A673 (cell line): ENCODE measurements at regions not wholly inside any gene's neighbourhood (a gene's known extent, or its start where the extent isn't known, plus 50 kb on each side); places are given as distances from the start of the nearest gene placed in this dataset.
"Not testable (repeated sequence)": the region's sequence is repeated elsewhere in the genome, so short reads cannot be mapped to it uniquely, and the experiment has no call there.

Experiments used
- EZH2 ChIP-seq: fragments of 200-600 bp; sonication (generic); IDR thresholded peaks from 2 replicates; pipeline ENCODE4 v1.6.1; 2017; ENCODE audit warnings: borderline replicate concordance, low read depth, mild to moderate bottlenecking, mixed read lengths, antibody characterized with exemption, low read length; ENCODE audit not compliant: poor library complexity, severe bottlenecking
- TF ChIP-seq, protein P1 (sequence below): fragments of 300-800, 200-600 bp; sonication (generic); conservative IDR thresholded peaks from 2 replicates; pipeline ENCODE4 v1.5.1; 2017; ENCODE audit warnings: low read depth, mild to moderate bottlenecking, antibody characterized with exemption, low read length, moderate library complexity, mixed read lengths

DNA sequence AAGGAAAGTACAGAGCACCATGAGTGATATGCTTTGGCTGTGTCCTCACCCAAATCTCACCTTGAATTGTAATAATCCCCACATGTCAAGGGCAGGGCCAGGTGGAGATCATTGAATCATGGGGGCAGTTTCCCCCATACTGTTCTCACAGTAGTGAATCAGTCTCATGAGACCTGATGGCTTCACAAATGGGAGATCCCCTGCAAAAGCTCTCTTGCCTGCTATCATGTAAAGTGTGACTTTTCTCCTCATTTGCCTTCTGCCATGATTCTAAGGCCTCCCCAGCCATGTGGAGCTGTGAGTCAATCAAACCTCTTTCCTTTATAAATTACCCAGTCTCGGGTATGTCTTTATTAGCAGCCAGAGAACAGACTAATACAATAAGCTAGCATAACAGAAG is 266.5 kb upstream of the C9orf72 start:
- TF ChIP-seq, protein P1, sequence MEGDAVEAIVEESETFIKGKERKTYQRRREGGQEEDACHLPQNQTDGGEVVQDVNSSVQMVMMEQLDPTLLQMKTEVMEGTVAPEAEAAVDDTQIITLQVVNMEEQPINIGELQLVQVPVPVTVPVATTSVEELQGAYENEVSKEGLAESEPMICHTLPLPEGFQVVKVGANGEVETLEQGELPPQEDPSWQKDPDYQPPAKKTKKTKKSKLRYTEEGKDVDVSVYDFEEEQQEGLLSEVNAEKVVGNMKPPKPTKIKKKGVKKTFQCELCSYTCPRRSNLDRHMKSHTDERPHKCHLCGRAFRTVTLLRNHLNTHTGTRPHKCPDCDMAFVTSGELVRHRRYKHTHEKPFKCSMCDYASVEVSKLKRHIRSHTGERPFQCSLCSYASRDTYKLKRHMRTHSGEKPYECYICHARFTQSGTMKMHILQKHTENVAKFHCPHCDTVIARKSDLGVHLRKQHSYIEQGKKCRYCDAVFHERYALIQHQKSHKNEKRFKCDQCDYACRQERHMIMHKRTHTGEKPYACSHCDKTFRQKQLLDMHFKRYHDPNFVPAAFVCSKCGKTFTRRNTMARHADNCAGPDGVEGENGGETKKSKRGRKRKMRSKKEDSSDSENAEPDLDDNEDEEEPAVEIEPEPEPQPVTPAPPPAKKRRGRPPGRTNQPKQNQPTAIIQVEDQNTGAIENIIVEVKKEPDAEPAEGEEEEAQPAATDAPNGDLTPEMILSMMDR = not testable (repeated sequence)
- TF ChIP-seq EZH2 = not testable (repeated sequence)
